ENCODE measurements at regions not wholly inside any gene's neighbourhood (a gene's known extent, or its start where the extent isn't known, plus 50 kb on each side); places are given as distances from the start of the nearest gene placed in this dataset.

GRCh38 chr2:16252251-16252650 lies 311.9 kb downstream of the MYCN start:
- H3K36me3 Mint-ChIP-seq (ENCODE audit: insufficient read depth in 1 of 3, low read depth in 3 of 3): peaks cover 0 to 5% (median 5%) of the 10 kb centered on the region in 3 experiments; a peak in 4 of 7 replicates
- Histone ChIP-seq H2BK120ac (ENCODE audit: low read depth, low read length, poor library complexity, severe bottlenecking) (no peak overlapping the region), H3K4me2 (ENCODE audit: insufficient read depth, insufficient read length, low read length) (no peak overlapping the region), H3K79me1 (ENCODE audit: insufficient read depth, low read depth, low read length, poor library complexity, severe bottlenecking) (no peaks in the 10 kb centered on the region), H3K18ac (ENCODE audit: insufficient read length, low read depth, low read length) (no peak overlapping the region), H3K14ac (ENCODE audit: insufficient read depth, low read length) (no peak overlapping the region), H3K9me3 (ENCODE audit: control insufficient read depth, low read depth, low read length) (no peaks in the 10 kb centered on the region), H3K4me1 (ENCODE audit: insufficient read depth, low read length) (no peaks in the 10 kb centered on the region; the same call in 1 of the 2 replicates), H2AFZ (ENCODE audit: low read length) (no peak overlapping the region), H2BK15ac (ENCODE audit: low read depth, low read length) (no peak overlapping the region), H3K56ac (ENCODE audit: insufficient read length, low read depth, low read length) (no peak overlapping the region), H2BK20ac (ENCODE audit: low read depth, low read length, poor library complexity, severe bottlenecking) (no peak overlapping the region), H4K91ac (ENCODE audit: insufficient read length, low read depth, low read length) (no peak overlapping the region), H3T11ph (ENCODE audit: low read length) (no peak overlapping the region), H3K27me3 (ENCODE audit: insufficient read depth, low read length) (no peaks in the 10 kb centered on the region), H2BK12ac (ENCODE audit: insufficient read length, low read depth, low read length) (no peak overlapping the region), H4K20me1 (ENCODE audit: control insufficient read depth, insufficient read depth, insufficient read length) (no peaks in the 10 kb centered on the region), H3K79me2 (ENCODE audit: insufficient read depth, low read length) (no peaks in the 10 kb centered on the region), H3K9ac (ENCODE audit: extremely low read depth, insufficient read length, low read length) (no peak overlapping the region), H3K4ac (ENCODE audit: low read depth, low read length) (no peak overlapping the region), H4K8ac (replicated peaks; ENCODE audit: insufficient read length, low read depth, low read length) (no peak overlapping the region), H3K23me2 (ENCODE audit: insufficient read length, low read depth, low read length, poor library complexity, severe bottlenecking) (no peaks in the 10 kb centered on the region), H3K27ac (ENCODE audit: insufficient read length, low read depth, low read length) (no peak overlapping the region), H3K23ac (ENCODE audit: insufficient read length, low read depth, low read length) (no peak overlapping the region), H4K5ac (ENCODE audit: insufficient read length, low read depth, low read length) (no peak overlapping the region), H2AK5ac (ENCODE audit: insufficient read length, low read length) (no peak overlapping the region), H2BK5ac (ENCODE audit: insufficient read length, low read length) (no peak overlapping the region)
- no peak for DNase-seq
- peaks cover 4% of the 10 kb centered on the region; the same call in 1 of the 2 replicates for H3K27me3 Mint-ChIP-seq (ENCODE audit: low read depth)
- no peak for TF ChIP-seq CTCF (conservative IDR thresholded peaks at IDR 0.05)
- no CpG with 5 or more reads among the region's 9 CpGs for WGBS (ENCODE audit: extremely low coverage, insufficient read length, low lambda C conversion rate)
- peaks cover 21 to 24% of the 10 kb centered on the region in 2 experiments for H3K4me1 Mint-ChIP-seq
- H3K27ac Mint-ChIP-seq: no peak overlapping the region
- peaks cover 5 to 8% of the 10 kb centered on the region in 2 experiments for H3K9me3 Mint-ChIP-seq
- no peak overlapping the region for H3K4me3 Mint-ChIP-seq

Data from H9 (cell line).